ENCODE measurements at regions not wholly inside any gene's neighbourhood (a gene's known extent, or its start where the extent isn't known, plus 50 kb on each side); places are given as distances from the start of the nearest gene placed in this dataset.

DNA sequence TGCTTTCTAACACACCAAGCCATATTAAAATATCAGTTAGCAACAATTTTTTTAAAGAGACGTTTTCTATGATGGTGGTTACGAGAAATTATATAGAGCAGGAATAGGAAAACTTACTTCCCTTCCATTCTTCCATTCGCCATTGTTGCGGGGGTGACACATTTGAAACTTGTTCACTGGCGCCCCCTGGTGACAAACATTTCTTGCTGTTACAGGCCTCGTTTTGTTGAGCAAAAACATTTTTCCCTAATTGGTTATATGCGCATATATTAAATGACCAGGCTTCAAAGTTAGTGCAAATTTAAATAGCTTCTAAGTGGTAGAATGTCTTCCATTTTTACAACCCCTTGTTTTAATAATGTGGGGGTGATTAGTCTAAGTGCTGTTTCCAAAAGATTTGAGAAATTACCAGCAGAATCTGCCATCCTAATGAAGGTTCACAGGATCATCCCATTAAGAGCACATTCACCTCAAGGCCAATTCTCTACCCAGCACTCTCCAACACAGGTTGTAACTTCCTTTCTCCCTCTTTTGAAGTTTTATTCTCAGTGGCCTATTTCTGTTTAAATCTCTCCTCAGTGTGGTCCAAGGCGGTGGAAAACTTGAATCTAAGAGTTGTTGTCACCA is 1124.7 kb downstream of the FLRT2 start:
- TF ChIP-seq, protein P1, sequence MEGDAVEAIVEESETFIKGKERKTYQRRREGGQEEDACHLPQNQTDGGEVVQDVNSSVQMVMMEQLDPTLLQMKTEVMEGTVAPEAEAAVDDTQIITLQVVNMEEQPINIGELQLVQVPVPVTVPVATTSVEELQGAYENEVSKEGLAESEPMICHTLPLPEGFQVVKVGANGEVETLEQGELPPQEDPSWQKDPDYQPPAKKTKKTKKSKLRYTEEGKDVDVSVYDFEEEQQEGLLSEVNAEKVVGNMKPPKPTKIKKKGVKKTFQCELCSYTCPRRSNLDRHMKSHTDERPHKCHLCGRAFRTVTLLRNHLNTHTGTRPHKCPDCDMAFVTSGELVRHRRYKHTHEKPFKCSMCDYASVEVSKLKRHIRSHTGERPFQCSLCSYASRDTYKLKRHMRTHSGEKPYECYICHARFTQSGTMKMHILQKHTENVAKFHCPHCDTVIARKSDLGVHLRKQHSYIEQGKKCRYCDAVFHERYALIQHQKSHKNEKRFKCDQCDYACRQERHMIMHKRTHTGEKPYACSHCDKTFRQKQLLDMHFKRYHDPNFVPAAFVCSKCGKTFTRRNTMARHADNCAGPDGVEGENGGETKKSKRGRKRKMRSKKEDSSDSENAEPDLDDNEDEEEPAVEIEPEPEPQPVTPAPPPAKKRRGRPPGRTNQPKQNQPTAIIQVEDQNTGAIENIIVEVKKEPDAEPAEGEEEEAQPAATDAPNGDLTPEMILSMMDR (IDR thresholded peaks at IDR 0.05), result no peak
- no peak for TF ChIP-seq POLR2A (IDR thresholded peaks at IDR 0.05)
